Stimulated activated CD4-positive, alpha-beta T cell treated with anti-CD3 and anti-CD28 coated beads, Interleukin-2, amount 100 ng/mL, for 48 hours (primary cell): ENCODE measurements at regions not wholly inside any gene's neighbourhood (a gene's known extent, or its start where the extent isn't known, plus 50 kb on each side); places are given as distances from the start of the nearest gene placed in this dataset.

Source experiments
- DNase-seq, 2 donors: peaks; one replicate each; pipeline ENCODE4 v3.0.0-alpha.2; 2020

DNA sequence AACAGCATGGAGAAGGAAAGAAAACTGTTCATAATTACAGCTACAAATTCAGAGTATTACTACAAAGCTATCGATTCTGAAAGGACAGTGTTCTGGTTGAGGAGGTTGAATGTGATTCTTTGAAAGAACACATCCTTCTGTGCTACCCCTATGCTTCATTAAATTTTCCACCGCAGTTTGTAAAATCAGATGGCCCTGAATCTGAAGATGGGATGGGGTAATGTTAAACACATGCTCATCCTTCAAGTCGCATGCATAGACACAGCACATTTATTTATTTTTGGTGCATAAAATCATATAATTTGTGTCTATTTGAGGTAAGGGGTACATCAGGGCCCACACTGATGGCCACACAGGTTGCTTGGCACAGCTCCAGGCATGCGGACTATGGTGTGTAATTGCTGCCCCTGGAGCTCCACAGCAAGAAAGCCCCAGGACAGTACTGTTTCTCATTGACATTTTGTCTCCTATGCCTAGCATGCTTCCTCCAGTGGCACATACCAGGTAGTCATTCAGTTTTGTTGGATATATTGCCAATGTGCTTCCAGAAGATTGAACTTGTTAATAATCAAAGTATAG is 238.8 kb upstream of the TANK start:
- no peak for DNase-seq

DNA sequence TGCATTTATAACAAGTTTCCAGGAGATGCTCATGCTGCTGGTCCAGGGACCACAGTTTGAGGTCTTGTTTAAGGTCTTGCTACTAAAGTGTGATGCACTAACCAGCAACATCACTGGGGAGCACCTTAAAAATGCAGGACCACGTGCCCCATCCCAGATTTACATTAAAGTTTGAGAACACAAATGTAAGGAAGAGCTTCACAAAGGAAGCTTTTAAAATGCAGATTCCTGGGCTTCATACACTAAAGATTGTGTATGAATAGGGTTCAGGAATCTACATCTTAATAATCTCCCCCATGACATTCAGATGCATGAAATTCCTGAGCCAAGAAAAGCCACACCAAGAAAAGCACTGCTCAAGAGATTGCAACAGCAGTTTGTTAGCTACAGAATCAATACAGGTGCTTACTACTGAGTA is 235.3 kb upstream of the TANK start:
- no peak for DNase-seq

DNA sequence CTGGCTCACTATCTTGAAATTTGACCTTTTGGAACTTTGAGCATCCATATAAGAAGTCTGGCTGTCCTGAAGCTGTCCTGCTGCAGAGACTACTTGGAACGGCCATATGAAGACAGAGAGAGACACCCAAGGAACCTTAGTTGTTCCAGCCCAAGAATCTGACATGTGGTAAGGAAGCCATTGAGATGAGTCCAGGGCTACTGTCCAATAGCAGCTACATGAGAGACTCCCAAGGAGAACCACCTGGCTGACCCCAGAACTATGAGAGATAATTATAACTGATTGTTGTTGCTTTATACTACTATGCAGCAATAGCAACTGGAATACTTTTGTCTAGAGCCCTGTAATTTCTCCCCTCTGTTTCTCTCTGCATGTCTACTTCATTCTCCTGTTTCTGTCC is 234.3 kb upstream of the TANK start:
- no peak for DNase-seq

DNA sequence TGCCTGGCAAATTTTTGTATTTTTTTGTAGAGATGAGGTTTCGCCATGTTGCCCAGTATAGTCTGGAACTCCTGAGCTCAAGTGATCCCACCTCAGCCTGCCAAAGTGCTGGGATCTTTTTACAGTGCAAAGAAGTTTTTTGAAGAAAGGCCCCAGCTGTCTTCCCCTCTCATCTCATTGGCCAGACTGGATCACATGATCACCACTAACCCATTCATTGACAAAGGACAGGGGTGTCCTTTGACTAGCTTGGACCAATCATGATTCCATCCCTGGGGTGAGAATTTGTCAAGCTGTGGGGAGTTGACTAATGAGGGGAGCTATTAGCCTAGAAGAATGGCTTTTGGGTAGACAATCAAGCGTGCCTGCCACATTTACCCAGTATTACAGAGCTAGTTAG is 232.9 kb upstream of the TANK start:
- no peak for DNase-seq

DNA sequence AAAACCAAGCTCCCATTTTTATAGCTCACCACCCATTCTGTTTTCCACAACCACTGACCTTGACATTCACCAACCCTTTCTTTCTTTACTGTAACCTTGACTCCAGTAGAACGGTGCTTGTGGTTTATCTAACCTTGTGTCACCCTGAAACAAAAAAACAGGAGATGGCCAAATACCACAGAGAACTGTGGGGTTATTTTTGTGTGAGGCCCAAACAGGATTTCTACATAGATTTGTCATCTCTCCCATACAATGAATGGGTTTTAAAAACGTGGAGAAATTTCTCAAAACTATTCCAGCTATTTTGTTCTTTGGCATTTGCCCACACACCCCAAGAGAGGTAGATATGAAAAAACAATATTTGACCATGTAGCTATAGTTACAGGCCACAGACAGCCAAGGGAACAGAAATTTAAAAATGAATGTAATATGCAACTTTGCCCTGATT is 231.3 kb upstream of the TANK start:
- DNase-seq: no peak

DNA sequence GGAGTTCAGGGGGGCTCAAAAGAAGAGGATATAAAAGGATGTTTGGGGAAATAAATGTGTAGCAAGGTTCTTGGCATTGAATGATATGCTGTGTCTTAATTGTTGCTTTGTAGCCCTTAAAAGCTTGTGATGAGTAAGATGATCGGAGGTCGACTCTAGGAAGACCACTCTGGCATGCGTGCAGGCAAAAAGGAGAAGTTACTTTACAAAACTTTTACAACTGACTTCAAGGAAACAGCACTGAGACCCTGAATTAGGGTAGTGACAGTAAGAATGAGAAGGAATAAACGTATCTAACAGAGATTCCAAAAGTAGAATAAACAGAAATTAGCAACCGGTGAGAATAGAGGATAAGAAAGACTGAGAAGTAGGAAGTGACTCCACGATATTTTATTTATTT is 228.7 kb upstream of the TANK start:
- no peak for DNase-seq

GRCh38 chr2:160932960-160933359 is 227.3 kb upstream of the TANK start:
- DNase-seq: no peak

DNA sequence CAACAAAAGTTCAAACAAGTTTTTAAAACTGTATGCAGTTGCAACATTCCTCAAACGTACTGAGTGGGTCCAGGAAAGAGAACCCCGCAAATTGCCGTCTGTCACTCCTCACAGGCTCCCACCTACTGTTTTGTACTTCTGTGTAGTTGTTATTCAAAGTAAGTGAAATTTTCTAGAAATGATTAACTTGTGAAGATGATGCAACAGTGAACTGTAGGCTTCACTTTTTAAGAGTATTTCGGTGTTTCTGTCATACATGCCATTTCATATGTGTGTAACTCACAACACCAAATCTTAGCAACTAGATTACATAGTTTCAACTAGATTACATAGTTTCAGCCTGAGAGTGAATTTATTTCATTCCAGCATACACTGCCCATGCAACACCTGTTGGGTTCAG is 226.0 kb upstream of the TANK start:
- DNase-seq: no peak

GRCh38 chr2:160934991-160935390 is 225.2 kb upstream of the TANK start:
- no peak for DNase-seq

DNA sequence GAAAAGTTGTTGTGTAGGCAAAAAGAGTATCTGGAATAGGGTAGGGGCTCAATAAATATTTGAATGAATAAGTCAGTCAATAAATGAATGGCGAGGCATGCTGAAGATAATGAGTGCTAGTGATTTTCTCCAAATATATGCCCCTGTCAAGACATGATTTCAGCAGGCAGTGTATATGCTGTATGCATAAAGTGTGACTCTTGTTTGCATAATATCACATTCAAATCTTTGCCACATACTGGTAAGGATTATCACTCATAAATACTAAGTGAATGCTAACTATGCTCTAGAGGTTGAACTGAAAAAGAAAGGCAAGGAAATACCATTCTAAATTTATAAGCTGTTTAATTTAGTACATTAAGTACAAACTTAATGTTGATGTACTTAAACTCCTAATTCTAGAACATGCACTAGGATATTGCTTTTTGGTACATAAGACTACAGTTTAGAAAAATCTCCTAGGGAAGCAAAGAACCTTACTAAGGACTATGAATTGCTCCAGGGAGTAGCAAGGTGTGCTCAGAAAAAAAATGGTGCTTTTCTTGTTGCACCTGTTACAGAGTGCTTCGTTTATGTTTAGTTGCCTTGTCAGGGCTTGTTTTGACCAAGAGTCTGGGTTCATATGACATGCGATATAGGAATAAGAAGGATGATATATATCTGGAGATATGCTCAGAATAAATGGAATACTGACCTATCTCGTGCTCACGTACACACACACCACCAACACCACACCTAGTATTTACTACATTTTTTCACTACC is 224.0 kb upstream of the TANK start:
- no peak for DNase-seq

DNA sequence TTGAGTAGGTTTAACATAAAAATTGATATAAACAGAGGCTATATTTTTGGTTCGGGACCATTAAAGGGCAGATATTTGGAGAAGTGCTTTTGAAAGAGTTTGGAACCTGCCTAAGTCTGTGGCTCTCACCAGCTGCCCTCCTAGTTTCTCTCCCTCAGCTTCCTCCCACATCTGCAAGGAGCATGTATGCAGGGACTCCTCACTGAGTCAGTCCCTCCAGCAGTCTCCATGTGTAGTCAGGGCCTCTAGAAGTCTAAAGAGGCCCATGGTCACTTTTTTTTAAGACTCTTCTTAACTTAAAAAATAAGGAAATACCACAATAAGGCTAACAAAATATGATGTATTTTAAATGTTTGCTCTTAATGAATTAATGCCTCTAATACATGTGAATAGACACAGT is 220.0 kb upstream of the TANK start:
- DNase-seq: no peak

DNA sequence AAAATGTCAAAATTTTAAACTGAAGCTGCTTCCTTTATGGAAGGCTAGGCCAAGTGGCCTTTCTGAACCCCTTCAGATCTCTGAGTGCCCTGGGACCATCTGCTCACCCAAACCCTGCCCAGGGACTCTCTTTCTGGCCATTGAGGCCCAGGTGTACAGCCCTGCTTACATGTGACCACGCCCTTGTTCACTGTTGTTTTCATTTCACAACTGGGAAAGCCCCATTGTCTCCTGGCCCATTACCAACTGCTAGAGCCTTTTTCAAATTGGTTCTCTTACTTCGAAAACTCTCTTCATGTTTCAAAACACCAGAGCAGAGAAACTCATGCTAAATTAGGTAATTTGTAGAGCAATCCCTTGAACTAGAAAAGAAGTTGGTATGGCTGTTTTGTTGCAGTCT is 219.5 kb upstream of the TANK start:
- no peak for DNase-seq

- no peak for DNase-seq
Observed at GRCh38 chr2:160941290-160941846, 218.9 kb upstream of the TANK start.

DNA sequence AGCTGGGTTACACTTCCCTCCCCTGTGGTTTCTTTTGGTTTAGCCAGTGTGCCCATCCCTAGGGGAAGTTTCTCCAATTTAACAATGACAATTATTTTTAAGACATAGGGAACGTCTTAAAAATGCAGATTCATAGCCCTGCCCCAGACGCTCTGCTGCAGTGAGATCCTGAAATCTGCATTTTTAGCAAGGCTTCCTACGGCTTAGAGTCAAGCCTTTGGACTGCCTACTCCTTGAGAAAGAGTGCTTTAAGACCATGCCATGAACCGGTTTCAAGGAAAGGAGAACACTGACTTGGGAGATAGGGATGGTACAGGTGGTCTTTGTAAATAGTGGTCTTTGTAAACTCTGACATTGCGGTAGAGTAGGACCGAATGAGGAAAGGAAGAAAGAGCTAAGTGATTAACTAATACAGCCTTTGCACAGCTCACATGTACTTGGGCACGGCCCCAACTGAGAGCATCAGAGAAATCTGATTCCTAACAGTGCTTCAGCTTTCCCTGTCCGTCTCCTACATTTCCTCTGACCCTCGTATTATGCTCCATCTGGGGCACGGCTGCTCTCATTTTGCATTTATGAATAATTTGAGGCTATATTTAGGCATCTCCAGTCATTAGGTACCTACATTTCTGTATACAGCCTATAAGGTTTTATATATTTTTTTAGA is 217.6 kb upstream of the TANK start:
- no peak for DNase-seq

DNA sequence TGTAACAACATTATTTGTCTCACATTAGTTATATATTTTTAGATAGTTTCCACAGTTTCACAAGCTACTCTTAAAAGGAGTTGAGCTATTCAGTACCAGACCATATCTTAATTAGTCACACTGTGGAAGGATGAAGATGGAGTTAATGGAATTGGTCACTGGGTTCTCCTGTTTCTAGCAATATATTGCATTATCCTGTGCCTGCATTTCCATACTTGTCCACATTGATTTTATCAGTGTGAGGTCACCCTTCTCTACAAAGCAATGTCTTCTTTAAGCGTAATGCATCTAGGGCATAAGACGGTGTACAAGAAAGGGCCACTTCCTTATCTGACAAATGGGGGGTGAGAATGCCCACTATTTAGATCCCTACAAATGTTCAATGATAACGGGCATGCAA is 216.8 kb upstream of the TANK start:
- no peak for DNase-seq

GRCh38 chr2:160952464-160953254 is 207.6 kb upstream of the TANK start:
- no peak for DNase-seq

DNA sequence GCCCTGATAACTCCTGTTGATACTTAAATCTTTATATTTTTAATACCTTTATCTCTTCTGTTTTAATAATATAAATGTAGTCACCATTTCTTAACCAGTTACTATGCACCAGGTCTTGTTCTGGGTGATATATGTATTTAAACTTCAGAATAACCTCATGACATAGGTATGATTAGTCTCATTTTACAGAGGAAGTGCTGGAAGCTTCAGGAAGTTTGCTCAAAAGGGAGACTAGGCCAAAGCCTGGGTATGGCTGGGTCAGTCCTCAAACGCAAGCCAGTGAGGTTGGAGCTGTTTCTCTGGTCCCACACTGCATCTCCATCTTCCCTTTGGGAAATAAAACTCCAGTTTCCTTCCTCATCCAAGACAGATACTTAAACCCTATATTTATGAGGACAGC is 204.7 kb upstream of the TANK start:
- no peak for DNase-seq

DNA sequence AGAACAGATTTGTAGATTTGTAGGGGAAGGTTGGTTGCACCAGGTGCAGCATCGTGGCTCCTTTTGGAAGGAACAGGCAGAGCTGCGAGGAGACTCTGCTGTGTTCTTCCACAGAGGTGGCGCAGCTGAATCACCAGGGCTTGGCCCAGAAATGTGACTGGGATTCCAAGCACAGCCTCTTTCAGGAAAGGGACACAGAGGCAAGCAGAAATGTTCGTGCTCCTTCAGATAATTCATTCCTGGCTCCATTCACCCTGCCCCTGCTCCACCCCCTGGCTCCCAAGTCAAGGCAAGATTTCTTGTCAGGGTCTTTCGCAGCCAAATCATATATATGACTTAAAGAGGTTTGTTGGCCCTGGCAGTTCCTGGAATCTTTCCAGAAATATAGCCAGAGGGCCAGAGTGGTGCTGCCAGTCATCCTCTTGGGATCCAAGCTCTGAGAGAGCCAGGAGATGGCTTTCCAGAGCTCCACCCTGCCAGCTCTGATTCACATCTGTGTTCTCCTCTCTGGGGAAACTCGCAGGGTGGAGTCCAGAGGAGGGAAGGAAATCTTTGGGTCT is 203.9 kb upstream of the TANK start:
- no peak for DNase-seq

- no peak for DNase-seq
Observed at GRCh38 chr2:160963957-160964356, 196.3 kb upstream of the TANK start.

DNA sequence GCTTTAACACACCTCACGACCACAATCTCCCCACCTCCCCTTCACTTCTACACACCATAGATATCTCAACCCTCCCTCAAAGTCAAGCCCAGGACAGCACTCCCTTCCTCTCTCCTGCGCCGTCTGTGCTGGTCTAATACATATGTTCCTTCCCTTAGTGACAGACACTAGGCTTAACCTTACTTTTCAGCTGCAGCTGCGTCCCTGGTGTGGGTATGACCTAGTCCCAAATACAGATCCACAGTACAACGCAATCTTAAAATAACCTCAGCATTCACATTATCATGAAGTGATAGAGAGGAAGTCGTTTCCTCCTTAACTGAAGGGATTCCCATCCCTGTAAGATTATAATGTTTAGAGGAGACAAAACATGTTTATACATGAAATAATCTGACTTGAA is 192.7 kb upstream of the TANK start:
- DNase-seq: no peak

- no peak for DNase-seq
Observed at GRCh38 chr2:160968183-160968582, 192.0 kb upstream of the TANK start.

GRCh38 chr2:160970052-160970965 is 189.9 kb upstream of the TANK start:
- DNase-seq: no peak
